GM12878 (cell line): ENCODE measurements at regions not wholly inside any gene's neighbourhood (a gene's known extent, or its start where the extent isn't known, plus 50 kb on each side); places are given as distances from the start of the nearest gene placed in this dataset.
A peak's percentile ranks its signal among the peaks of the same experiment; 100 is the strongest.

ENCODE experiments used
- CTCF ChIP-seq, 3 experiments: IDR thresholded peaks in 2 of 3; conservative IDR thresholded peaks in 1 of 3; 2 replicates each; pipeline ENCODE4 v1.5.1; 2011; ENCODE audit warnings: low read depth in 3 of 3, low read length in 3 of 3, mild to moderate bottlenecking in 3 of 3, control low read depth in 2 of 3, moderate library complexity in 2 of 3, inconsistent platforms in 1 of 3, mixed read lengths in 1 of 3; ENCODE audit not compliant: control insufficient read depth in 2 of 3, insufficient read depth in 1 of 3; ENCODE audit errors: extremely low read depth in 1 of 3
- DPF2 ChIP-seq: fragments of 450-650 bp; IDR thresholded peaks from 2 replicates; pipeline ENCODE4 v1.6.1; 2017; ENCODE audit warnings: mild to moderate bottlenecking
- EP300 ChIP-seq, 2 experiments: fragments of 150-350 bp in 1 of 2; IDR thresholded peaks; 2 replicates each; pipeline ENCODE4 v1.6.1; 2011 to 2012; ENCODE audit warnings: low read depth in 2 of 2, low read length in 2 of 2, borderline replicate concordance in 1 of 2, improper control_type of control experiment in 1 of 2, inconsistent platforms in 1 of 2; ENCODE audit not compliant: control insufficient read depth in 1 of 2
- MXI1 ChIP-seq: fragments of 150-350 bp; IDR thresholded peaks from 2 replicates; pipeline ENCODE4 v1.6.1; 2011; ENCODE audit warnings: low read depth, mild to moderate bottlenecking, inconsistent platforms, low read length, improper control_type of control experiment
- MYC ChIP-seq: IDR thresholded peaks from 2 replicates; pipeline ENCODE4 v1.6.1; 2011; ENCODE audit warnings: mild to moderate bottlenecking, low read length, moderate library complexity, inconsistent platforms; ENCODE audit not compliant: insufficient read depth, insufficient replicate concordance, insufficient read length, severe bottlenecking
- NFIC ChIP-seq: IDR thresholded peaks from 2 replicates; pipeline ENCODE4 v1.6.1; 2012; ENCODE audit warnings: low read depth, mild to moderate bottlenecking, inconsistent platforms, low read length, moderate library complexity
- POLR2A ChIP-seq: IDR thresholded peaks from 2 replicates; pipeline ENCODE4 v1.6.1; 2011; ENCODE audit warnings: low read depth, mild to moderate bottlenecking, low read length
- POLR2AphosphoS5 ChIP-seq: IDR thresholded peaks from 2 replicates; pipeline ENCODE4 v1.6.1; 2011; ENCODE audit warnings: mild to moderate bottlenecking, low read length, inconsistent platforms
- SRF ChIP-seq, 2 experiments: IDR thresholded peaks; 2 replicates each; pipeline ENCODE4 v1.6.1; 2011; ENCODE audit warnings: low read depth in 2 of 2, low read length in 2 of 2, mild to moderate bottlenecking in 1 of 2, moderate library complexity in 1 of 2
- ZBTB33 ChIP-seq: fragments of 450-650 bp; IDR thresholded peaks from 2 replicates; pipeline ENCODE4 v1.6.1; 2017; ENCODE audit warnings: mild to moderate bottlenecking

GRCh38 chr14:34331728-34332623 is 130.1 kb downstream of the SPTSSA start:
- peak; percentile 76 to 86 (median 84) for TF ChIP-seq CTCF (IDR thresholded peaks at IDR 0.05 in 2 of 3, conservative IDR thresholded peaks at IDR 0.05 in 1 of 3; ENCODE audit: control insufficient read depth in 2 of 3, extremely low read depth in 1 of 3, insufficient read depth in 1 of 3, low read depth in 3 of 3, low read length in 3 of 3)
- TF ChIP-seq MYC = no peak
- TF ChIP-seq MXI1 = no peak
- no peak for TF ChIP-seq ZBTB33
- peak; percentile 93 to 99 for TF ChIP-seq SRF (IDR thresholded peaks at IDR 0.05; ENCODE audit: low read depth in 2 of 2, low read length in 2 of 2)
- TF ChIP-seq EP300 (IDR thresholded peaks at IDR 0.05; ENCODE audit: borderline replicate concordance in 1 of 2, control insufficient read depth in 1 of 2, low read depth in 2 of 2, low read length in 2 of 2) = no peak
- no peak for TF ChIP-seq POLR2AphosphoS5
- 0 out of 2 replicates have a peak, but pooled peaks have one; percentile 32 for TF ChIP-seq DPF2
- TF ChIP-seq POLR2A = 0 out of 2 replicates have a peak, but pooled peaks have one; percentile 14
- no peak for TF ChIP-seq NFIC
